WTC11 (cell line): ENCODE measurements at regions not wholly inside any gene's neighbourhood (a gene's known extent, or its start where the extent isn't known, plus 50 kb on each side); places are given as distances from the start of the nearest gene placed in this dataset.
A peak's percentile ranks its signal among the peaks of the same experiment; 100 is the strongest.

ENCODE experiments used
- ATAC-seq: fragments of 200-7000 bp; cut with Tn5 transposase; 2 replicates; pipeline ENCODE4 v1.10.0; 2021; ENCODE audit warnings: mild to moderate bottlenecking, moderate library complexity
- CTCF ChIA-PET: fragments of 300-600 bp; sonication (Branson Sonifier 250); formaldehyde crosslinking; loops from one replicate; lab custom pipeline; 2021; ENCODE audit warnings: antibody characterized with exemption; lab: Charles Lee
- POLR2A ChIA-PET: fragments of 350-600 bp; sonication (Branson Sonifier 250); formaldehyde crosslinking; loops from one replicate; lab custom pipeline; 2021; ENCODE audit warnings: antibody characterized with exemption; lab: Charles Lee
- DNase-seq: peaks from one replicate; pipeline ENCODE4 v3.0.0; 2021; ENCODE audit warnings: low spot score
- H3K27ac Mint-ChIP-seq: 2 replicates; pipeline ENCODE4 v1.8.0; 2021; ENCODE audit warnings: mixed read lengths
- H3K27me3 Mint-ChIP-seq: 2 replicates; pipeline ENCODE4 v1.8.0; 2021; ENCODE audit warnings: low read depth, mild to moderate bottlenecking, moderate library complexity, mixed read lengths
- H3K36me3 Mint-ChIP-seq: 2 replicates; pipeline ENCODE4 v1.8.0; 2021; ENCODE audit warnings: mixed read lengths
- H3K4me1 Mint-ChIP-seq: 2 replicates; pipeline ENCODE4 v1.8.0; 2022; ENCODE audit warnings: mixed read lengths
- H3K4me3 Mint-ChIP-seq: 2 replicates; pipeline ENCODE4 v1.8.0; 2021; ENCODE audit warnings: mild to moderate bottlenecking, moderate library complexity, mixed read lengths
- H3K9me3 Mint-ChIP-seq: 2 replicates; pipeline ENCODE4 v1.8.0; 2021; ENCODE audit warnings: mixed read lengths
- AFF4 ChIP-seq: sonication (generic); formaldehyde crosslinking; IDR thresholded peaks from 2 replicates; pipeline ENCODE4 v1.8.1; 2023; ENCODE audit warnings: mild to moderate bottlenecking, missing genetic modification reagents, borderline replicate concordance
- ARID4B ChIP-seq: sonication (generic); formaldehyde crosslinking; IDR thresholded peaks from 2 replicates; pipeline ENCODE4 v1.8.0; 2023; ENCODE audit warnings: missing genetic modification reagents, mild to moderate bottlenecking, borderline replicate concordance
- CDX4 ChIP-seq: fragments of 250-450 bp; sonication (Bioruptor Pico); IDR thresholded peaks from 2 replicates; pipeline ENCODE4 v1.9.0; 2021; ENCODE audit warnings: moderate library complexity, mild to moderate bottlenecking, inconsistent platforms, borderline replicate concordance
- E2F4 ChIP-seq: sonication (generic); formaldehyde crosslinking; IDR thresholded peaks from 2 replicates; pipeline ENCODE4 v1.8.1; 2022; ENCODE audit warnings: low read depth, mild to moderate bottlenecking, moderate library complexity, missing genetic modification reagents, borderline replicate concordance
- ERG ChIP-seq: fragments of 250-450 bp; sonication (Bioruptor Pico); IDR thresholded peaks from 2 replicates; pipeline ENCODE4 v1.8.0; 2021; ENCODE audit warnings: mild to moderate bottlenecking
- ESRRA ChIP-seq: sonication (generic); formaldehyde crosslinking; IDR thresholded peaks from 2 replicates; pipeline ENCODE4 v1.8.1; 2022; ENCODE audit warnings: mild to moderate bottlenecking, missing genetic modification reagents, borderline replicate concordance
- MLX ChIP-seq: sonication (generic); formaldehyde crosslinking; IDR thresholded peaks from 2 replicates; pipeline ENCODE4 v1.8.1; 2023; ENCODE audit warnings: mild to moderate bottlenecking, missing genetic modification reagents, moderate library complexity
- MYBL2 ChIP-seq: sonication (generic); formaldehyde crosslinking; IDR thresholded peaks from 2 replicates; pipeline ENCODE4 v1.8.1; 2023; ENCODE audit warnings: mild to moderate bottlenecking, moderate library complexity, missing genetic modification reagents
- NR3C1 ChIP-seq: sonication (generic); formaldehyde crosslinking; conservative IDR thresholded peaks from 2 replicates; pipeline ENCODE4 v1.8.1; 2023; ENCODE audit warnings: low read depth, mild to moderate bottlenecking, missing genetic modification reagents
- STAT6 ChIP-seq: sonication (generic); formaldehyde crosslinking; conservative IDR thresholded peaks from 2 replicates; pipeline ENCODE4 v1.8.1; 2023; ENCODE audit warnings: mild to moderate bottlenecking, low read depth, missing genetic modification reagents, moderate library complexity
- ZBTB21 ChIP-seq: sonication (generic); formaldehyde crosslinking; IDR thresholded peaks from 2 replicates; pipeline ENCODE4 v1.8.1; 2023; ENCODE audit warnings: mild to moderate bottlenecking, missing genetic modification reagents, borderline replicate concordance
- ZNF317 ChIP-seq: sonication (generic); formaldehyde crosslinking; IDR thresholded peaks from 2 replicates; pipeline ENCODE4 v1.8.1; 2023; ENCODE audit warnings: low read depth, mild to moderate bottlenecking, moderate library complexity, missing genetic modification reagents, borderline replicate concordance
- ZNF532 ChIP-seq: fragments of 250-450 bp; sonication (Bioruptor Pico); IDR thresholded peaks from 2 replicates; pipeline ENCODE4 v1.9.0; 2021; ENCODE audit warnings: mild to moderate bottlenecking, borderline replicate concordance

- Mint-ChIP-seq H3K27me3 (no peaks in the 10 kb centered on the region), H3K9me3 (peaks cover 4% of the 10 kb centered on the region), H3K4me3 (no peak overlapping the region), H3K4me1 (peaks cover 24% of the 10 kb centered on the region), H3K27ac (no peak overlapping the region), H3K36me3 (no peaks in the 10 kb centered on the region)
- ATAC-seq (no peak), DNase-seq (no peak)
- TF ChIP-seq ERG (CRISPR knock-in tag) (no peak), NR3C1 (CRISPR knock-in tag) (no peak), ZNF532 (CRISPR knock-in tag) (no peak)
- CTCF ChIA-PET, result no interaction called here
- POLR2A ChIA-PET, result no interaction called here
These were observed 129.0 kb downstream of the ASCL1 start for GRCh38 chr12:103086471-103086870.

GRCh38 chr12:103093499-103094106 is 136.1 kb downstream of the ASCL1 start:
- H3K4me1 Mint-ChIP-seq, result peaks cover 34% of the 10 kb centered on the region
- no peak overlapping the region for H3K27ac Mint-ChIP-seq
- H3K9me3 Mint-ChIP-seq, result no peaks in the 10 kb centered on the region
- ChIA-PET CTCF (no interaction called here), POLR2A (no interaction called here)
- peak; percentile 59 for ATAC-seq
- H3K4me3 Mint-ChIP-seq, result no peak overlapping the region
- no peaks in the 10 kb centered on the region for H3K27me3 Mint-ChIP-seq
- no peaks in the 10 kb centered on the region for H3K36me3 Mint-ChIP-seq
- no peak for DNase-seq
- TF ChIP-seq ZNF317 (no peak), STAT6 (CRISPR knock-in tag) (no peak), E2F4 (no peak), ESRRA (CRISPR knock-in tag) (no peak), MYBL2 (CRISPR knock-in tag) (no peak), CDX4 (CRISPR knock-in tag) (no peak), ZBTB21 (no peak), AFF4 (CRISPR knock-in tag) (no peak), MLX (CRISPR knock-in tag) (no peak), ARID4B (CRISPR knock-in tag) (no peak)
